ENCODE measurements at regions not wholly inside any gene's neighbourhood (a gene's known extent, or its start where the extent isn't known, plus 50 kb on each side); places are given as distances from the start of the nearest gene placed in this dataset.

GRCh38 chr4:111283066-111283677, 660.3 kb upstream of the PITX2 start:
- Histone ChIP-seq H3K9me3 (ENCODE audit: low read length) (no peaks in the 10 kb centered on the region), H3K27ac (ENCODE audit: low read depth, low read length, poor library complexity, severe bottlenecking) (no peak overlapping the region), H3K9me2 (ENCODE audit: insufficient read depth, low read length) (no peaks in the 10 kb centered on the region), H2AFZ (ENCODE audit: low read length) (peak overlapping the region; percentile 38; the same call in 1 of the 2 replicates), H3K4me3 (ENCODE audit: low read depth, low read length, poor library complexity, severe bottlenecking) (no peak overlapping the region), H4K20me1 (ENCODE audit: insufficient read depth, low read length) (no peaks in the 10 kb centered on the region), H3K79me2 (ENCODE audit: insufficient read depth, low read depth, low read length) (no peaks in the 10 kb centered on the region), H3K4me2 (ENCODE audit: low read length) (no peak overlapping the region), H3K36me3 (ENCODE audit: insufficient read depth, low read length) (no peaks in the 10 kb centered on the region), H3K4me1 (ENCODE audit: insufficient read depth, low read length, poor library complexity, severe bottlenecking) (no peaks in the 10 kb centered on the region)
- DNase-seq (ENCODE audit: low spot score), result peak; percentile 55
- ChIA-PET CTCF (ENCODE audit: unreplicated experiment) (no interaction called here), POLR2A (no interaction called here)
- intact Hi-C loops (cut with micrococcal nuclease; ENCODE audit: unreplicated experiment), result loop anchor here (2.0 kb wide), 1 partner anchor 652 kb away; no protein-coding TSS in a partner anchor
- BruUV-seq (replicated peaks), result no TSS peak
- no peak for TF ChIP-seq EZH2phosphoT487 (IDR thresholded peaks at IDR 0.05; ENCODE audit: borderline replicate concordance, low read depth, low read length)
- TF ChIP-seq CTCF (conservative IDR thresholded peaks at IDR 0.05; ENCODE audit: low read length), result peak; percentile 91

GRCh38 chr4:111296466-111296865, 673.6 kb upstream of the PITX2 start:
- POLR2A ChIA-PET, result interaction anchor here (0.5 kb wide), 1 partner anchor 51 kb away, joined by 3 read pairs; no protein-coding TSS in a partner anchor
- intact Hi-C loops (cut with micrococcal nuclease; ENCODE audit: unreplicated experiment), result no loop called here

More at GRCh38 chr4:111296466-111296865, 673.6 kb upstream of the PITX2 start:
- CTCF ChIA-PET (ENCODE audit: unreplicated experiment), result no interaction called here
- no peak for DNase-seq (ENCODE audit: low spot score)
- no peaks in the 10 kb centered on the region for H4K20me1 ChIP-seq (ENCODE audit: insufficient read depth, low read length)
- no peaks in the 10 kb centered on the region for H3K79me2 ChIP-seq (ENCODE audit: insufficient read depth, low read depth, low read length)
- no peaks in the 10 kb centered on the region for H3K9me2 ChIP-seq (ENCODE audit: insufficient read depth, low read length)
- H3K36me3 ChIP-seq (ENCODE audit: insufficient read depth, low read length), result no peaks in the 10 kb centered on the region
- no TSS peak for BruUV-seq (replicated peaks)
- no peaks in the 10 kb centered on the region for H3K9me3 ChIP-seq (ENCODE audit: low read length)
- H2AFZ ChIP-seq (ENCODE audit: low read length), result no peak overlapping the region
- H3K4me1 ChIP-seq (ENCODE audit: insufficient read depth, low read length, poor library complexity, severe bottlenecking), result no peaks in the 10 kb centered on the region
- H3K4me2 ChIP-seq (ENCODE audit: low read length), result no peak overlapping the region
- TF ChIP-seq CTCF (conservative IDR thresholded peaks at IDR 0.05; ENCODE audit: low read length) (no peak), EZH2phosphoT487 (IDR thresholded peaks at IDR 0.05; ENCODE audit: borderline replicate concordance, low read depth, low read length) (no peak)
- no peak overlapping the region for H3K4me3 ChIP-seq (ENCODE audit: low read depth, low read length, poor library complexity, severe bottlenecking)
- no peak overlapping the region for H3K27ac ChIP-seq (ENCODE audit: low read depth, low read length, poor library complexity, severe bottlenecking)

Data from OCI-LY7 (cell line).